GM21786 (cell line): ENCODE measurements at regions not wholly inside any gene's neighbourhood (a gene's known extent, or its start where the extent isn't known, plus 50 kb on each side); places are given as distances from the start of the nearest gene placed in this dataset.

Experiments
- ATAC-seq: cut with Tn5 transposase; IDR thresholded peaks from one replicate; pipeline ENCODE4 v1.9.1; 2021; ENCODE audit not compliant: unreplicated experiment

GRCh38 chr17:73803964-73804435, 159.8 kb upstream of the SDK2 start:
- no peak for ATAC-seq

GRCh38 chr17:73806768-73807167, 162.5 kb upstream of the SDK2 start:
- ATAC-seq = no peak

- ATAC-seq = no peak
These were observed 169.0 kb upstream of the SDK2 start for GRCh38 chr17:73813201-73813600.

GRCh38 chr17:73814075-73814474, 169.8 kb upstream of the SDK2 start:
- ATAC-seq = no peak

- ATAC-seq = no peak
These were observed 171.2 kb upstream of the SDK2 start for GRCh38 chr17:73815474-73815873.

- ATAC-seq = no peak
These were observed 175.5 kb upstream of the SDK2 start for GRCh38 chr17:73819440-73820395.

- ATAC-seq = no peak
These were observed 176.6 kb upstream of the SDK2 start for GRCh38 chr17:73820686-73821448.

GRCh38 chr17:73821665-73822064, 177.4 kb upstream of the SDK2 start:
- ATAC-seq = no peak

- ATAC-seq = no peak
These were observed 178.1 kb upstream of the SDK2 start for GRCh38 chr17:73822371-73822770.

GRCh38 chr17:73823684-73824083, 179.4 kb upstream of the SDK2 start:
- no peak for ATAC-seq

- no peak for ATAC-seq
These were observed 180.1 kb upstream of the SDK2 start for GRCh38 chr17:73824321-73824720.

- no peak for ATAC-seq
These were observed 182.1 kb upstream of the SDK2 start for GRCh38 chr17:73826181-73826871.

GRCh38 chr17:73826872-73827228, 182.6 kb upstream of the SDK2 start:
- ATAC-seq = no peak

GRCh38 chr17:73827627-73828291, 183.5 kb upstream of the SDK2 start:
- ATAC-seq = no peak

- ATAC-seq = no peak
These were observed 185.5 kb upstream of the SDK2 start for GRCh38 chr17:73829676-73830280.

GRCh38 chr17:73831699-73832098, 187.5 kb upstream of the SDK2 start:
- no peak for ATAC-seq

GRCh38 chr17:73833775-73834488, 189.7 kb upstream of the SDK2 start:
- ATAC-seq = no peak

GRCh38 chr17:73834684-73835343, 190.6 kb upstream of the SDK2 start:
- no peak for ATAC-seq

GRCh38 chr17:73835605-73836004, 191.4 kb upstream of the SDK2 start:
- no peak for ATAC-seq
